Peyer's patch (tissue), 4 donors: ENCODE measurements at regions not wholly inside any gene's neighbourhood (a gene's known extent, or its start where the extent isn't known, plus 50 kb on each side); places are given as distances from the start of the nearest gene placed in this dataset.

Experiments
- DNase-seq, 3 donors: peaks; one replicate each; pipeline ENCODE4 v3.0.0-alpha.2; 2017 to 2019
- H3K27ac ChIP-seq, 4 donors: fragments of 200-600 bp; sonication (generic); one replicate each; pipeline ENCODE4 v1.5.1; 2016 to 2019
- H3K27me3 ChIP-seq, 2 donors: fragments of 200-600 bp; sonication (generic); one replicate each; pipeline ENCODE4 v1.5.1; 2019
- H3K36me3 ChIP-seq, 3 donors: fragments of 200-600 bp; sonication (generic); one replicate each; pipeline ENCODE4 v1.5.1; 2016 to 2019
- H3K4me1 ChIP-seq, 4 donors: fragments of 200-600 bp; sonication (generic); one replicate each; pipeline ENCODE4 v1.5.1; 2016 to 2019
- H3K4me3 ChIP-seq, 4 donors: fragments of 200-600 bp; sonication (generic); 1 replicate in 3 of 4; 2 replicates in 1 of 4; pipeline ENCODE4 v1.5.1; 2016 to 2019; ENCODE audit warnings: mild to moderate bottlenecking in 1 of 4
- H3K9me3 ChIP-seq, 4 donors: fragments of 200-600 bp; sonication (generic); one replicate each; pipeline ENCODE4 v1.5.1; 2016 to 2019; ENCODE audit warnings: mild to moderate bottlenecking in 1 of 4
- CTCF ChIP-seq, 6 experiments: fragments of 450-650 bp in 4 of 6; fragments of 200-600 bp in 2 of 6; sonication (generic) in 1 of 6; IDR thresholded peaks; one replicate each; pipeline ENCODE4 v1.5.1; 2017 to 2019; ENCODE audit warnings: antibody characterized with exemption in 6 of 6, mild to moderate bottlenecking in 3 of 6, moderate library complexity in 1 of 6
- POLR2A ChIP-seq, 2 donors: fragments of 450-650 bp; IDR thresholded peaks; one replicate each; pipeline ENCODE4 v1.5.1; 2017; ENCODE audit warnings: antibody characterized with exemption in 2 of 2, mild to moderate bottlenecking in 2 of 2, moderate library complexity in 2 of 2

GRCh38 chr6:156030053-156030452, 574.4 kb upstream of the NOX3 start:
- H3K27ac ChIP-seq, result no peak overlapping the region
- no peak overlapping the region for H3K4me3 ChIP-seq
- H3K27me3 ChIP-seq, result no peaks in the 10 kb centered on the region
- DNase-seq, result no peak
- peaks cover 0 to 4% (median 0%) of the 10 kb centered on the region in 4 donors for H3K9me3 ChIP-seq
- TF ChIP-seq CTCF (IDR thresholded peaks at IDR 0.05), result no peak
- TF ChIP-seq POLR2A (IDR thresholded peaks at IDR 0.05), result no peak
- H3K4me1 ChIP-seq, result no peaks in the 10 kb centered on the region
- no peaks in the 10 kb centered on the region for H3K36me3 ChIP-seq

GRCh38 chr6:156029286-156029985, 573.8 kb upstream of the NOX3 start:
- H3K27me3 ChIP-seq, result no peaks in the 10 kb centered on the region
- peaks cover 0 to 4% (median 0%) of the 10 kb centered on the region in 4 donors for H3K9me3 ChIP-seq
- H3K36me3 ChIP-seq, result no peaks in the 10 kb centered on the region
- no peaks in the 10 kb centered on the region for H3K4me1 ChIP-seq
- H3K27ac ChIP-seq, result no peak overlapping the region
- no peak for DNase-seq
- no peak overlapping the region for H3K4me3 ChIP-seq
- TF ChIP-seq POLR2A (IDR thresholded peaks at IDR 0.05) (no peak), CTCF (IDR thresholded peaks at IDR 0.05) (no peak)

GRCh38 chr6:156028335-156029131, 572.9 kb upstream of the NOX3 start:
- Histone ChIP-seq H3K9me3 (no peaks in the 10 kb centered on the region), H3K4me3 (no peak overlapping the region), H3K27me3 (no peaks in the 10 kb centered on the region), H3K27ac (peak overlapping the region in 1 of 4 donors; percentile 5), H3K4me1 (no peaks in the 10 kb centered on the region), H3K36me3 (no peaks in the 10 kb centered on the region)
- DNase-seq, result no peak
- TF ChIP-seq CTCF (IDR thresholded peaks at IDR 0.05), result no peak
- TF ChIP-seq POLR2A (IDR thresholded peaks at IDR 0.05), result no peak

- DNase-seq, result no peak
- H3K27me3 ChIP-seq, result no peaks in the 10 kb centered on the region
- no peak overlapping the region for H3K27ac ChIP-seq
- H3K4me3 ChIP-seq, result no peak overlapping the region
- TF ChIP-seq POLR2A (IDR thresholded peaks at IDR 0.05) (no peak), CTCF (IDR thresholded peaks at IDR 0.05) (no peak)
- no peaks in the 10 kb centered on the region for H3K9me3 ChIP-seq
- no peaks in the 10 kb centered on the region for H3K4me1 ChIP-seq
- no peaks in the 10 kb centered on the region for H3K36me3 ChIP-seq
These were observed 571.6 kb upstream of the NOX3 start for GRCh38 chr6:156027248-156027626.

- no peak overlapping the region for H3K27ac ChIP-seq
- H3K36me3 ChIP-seq, result no peaks in the 10 kb centered on the region
- no peaks in the 10 kb centered on the region for H3K27me3 ChIP-seq
- H3K4me3 ChIP-seq, result no peak overlapping the region
- TF ChIP-seq POLR2A (IDR thresholded peaks at IDR 0.05) (no peak), CTCF (IDR thresholded peaks at IDR 0.05) (no peak)
- DNase-seq, result no peak
- no peaks in the 10 kb centered on the region for H3K9me3 ChIP-seq
- no peaks in the 10 kb centered on the region for H3K4me1 ChIP-seq
These were observed 571.0 kb upstream of the NOX3 start for GRCh38 chr6:156026486-156027247.
